WTC11 (cell line): ENCODE measurements at regions not wholly inside any gene's neighbourhood (a gene's known extent, or its start where the extent isn't known, plus 50 kb on each side); places are given as distances from the start of the nearest gene placed in this dataset.

Experiments
- ATAC-seq: fragments of 200-7000 bp; cut with Tn5 transposase; 2 replicates; pipeline ENCODE4 v1.10.0; 2021; ENCODE audit warnings: mild to moderate bottlenecking, moderate library complexity
- CTCF ChIA-PET: fragments of 300-600 bp; sonication (Branson Sonifier 250); formaldehyde crosslinking; loops from one replicate; lab custom pipeline; 2021; ENCODE audit warnings: antibody characterized with exemption; lab: Charles Lee
- POLR2A ChIA-PET: fragments of 350-600 bp; sonication (Branson Sonifier 250); formaldehyde crosslinking; loops from one replicate; lab custom pipeline; 2021; ENCODE audit warnings: antibody characterized with exemption; lab: Charles Lee
- DNase-seq: peaks from one replicate; pipeline ENCODE4 v3.0.0; 2021; ENCODE audit warnings: low spot score
- H3K27ac Mint-ChIP-seq: 2 replicates; pipeline ENCODE4 v1.8.0; 2021; ENCODE audit warnings: mixed read lengths
- H3K27me3 Mint-ChIP-seq: 2 replicates; pipeline ENCODE4 v1.8.0; 2021; ENCODE audit warnings: low read depth, mild to moderate bottlenecking, moderate library complexity, mixed read lengths
- H3K36me3 Mint-ChIP-seq: 2 replicates; pipeline ENCODE4 v1.8.0; 2021; ENCODE audit warnings: mixed read lengths
- H3K4me1 Mint-ChIP-seq: 2 replicates; pipeline ENCODE4 v1.8.0; 2022; ENCODE audit warnings: mixed read lengths
- H3K4me3 Mint-ChIP-seq: 2 replicates; pipeline ENCODE4 v1.8.0; 2021; ENCODE audit warnings: mild to moderate bottlenecking, moderate library complexity, mixed read lengths
- H3K9me3 Mint-ChIP-seq: 2 replicates; pipeline ENCODE4 v1.8.0; 2021; ENCODE audit warnings: mixed read lengths
- JAZF1 ChIP-seq: fragments of 250-450 bp; sonication (Bioruptor Pico); IDR thresholded peaks from 2 replicates; pipeline ENCODE4 v1.9.0; 2021; ENCODE audit warnings: moderate library complexity, mild to moderate bottlenecking, inconsistent platforms
- KAT7 ChIP-seq: sonication (generic); formaldehyde crosslinking; IDR thresholded peaks from 2 replicates; pipeline ENCODE4 v1.8.1; 2023; ENCODE audit warnings: missing genetic modification reagents, mild to moderate bottlenecking, borderline replicate concordance
- MYBL2 ChIP-seq: sonication (generic); formaldehyde crosslinking; IDR thresholded peaks from 2 replicates; pipeline ENCODE4 v1.8.1; 2023; ENCODE audit warnings: mild to moderate bottlenecking, moderate library complexity, missing genetic modification reagents
- NR1H2 ChIP-seq: sonication (generic); formaldehyde crosslinking; IDR thresholded peaks from 2 replicates; pipeline ENCODE4 v1.9.0; 2021; ENCODE audit warnings: mild to moderate bottlenecking, moderate library complexity, missing genetic modification reagents
- RORB ChIP-seq: fragments of 250-450 bp; sonication (Bioruptor Pico); IDR thresholded peaks from 2 replicates; pipeline ENCODE4 v1.9.0; 2021; ENCODE audit warnings: mild to moderate bottlenecking
- SMAD3 ChIP-seq: sonication (generic); formaldehyde crosslinking; IDR thresholded peaks from 2 replicates; pipeline ENCODE4 v1.8.0; 2022; ENCODE audit warnings: missing genetic modification reagents, mild to moderate bottlenecking, borderline replicate concordance
- TEAD4 ChIP-seq: sonication (generic); formaldehyde crosslinking; IDR thresholded peaks from 2 replicates; pipeline ENCODE4 v1.8.0; 2022; ENCODE audit warnings: mild to moderate bottlenecking, missing genetic modification reagents
- ZBTB21 ChIP-seq: sonication (generic); formaldehyde crosslinking; IDR thresholded peaks from 2 replicates; pipeline ENCODE4 v1.8.1; 2023; ENCODE audit warnings: mild to moderate bottlenecking, missing genetic modification reagents, borderline replicate concordance
- TF ChIP-seq, protein P1 (sequence below): sonication (generic); formaldehyde crosslinking; IDR thresholded peaks from 2 replicates; pipeline ENCODE4 v1.8.1; 2022; ENCODE audit warnings: low read depth, mild to moderate bottlenecking, moderate library complexity, missing genetic modification reagents, borderline replicate concordance
- TF ChIP-seq, protein P2 (sequence below): sonication (generic); formaldehyde crosslinking; IDR thresholded peaks from 2 replicates; pipeline ENCODE4 v1.8.0; 2022; ENCODE audit warnings: mild to moderate bottlenecking, missing genetic modification reagents
- TF ChIP-seq, protein P3 (sequence below): sonication (generic); formaldehyde crosslinking; IDR thresholded peaks from 2 replicates; pipeline ENCODE4 v1.8.0; 2022; ENCODE audit warnings: missing genetic modification reagents
- TF ChIP-seq, protein P4 (sequence below): sonication (generic); formaldehyde crosslinking; IDR thresholded peaks from 2 replicates; pipeline ENCODE4 v1.8.1; 2022; ENCODE audit warnings: mild to moderate bottlenecking, moderate library complexity, missing genetic modification reagents
- TF ChIP-seq, protein P5 (sequence below): fragments of 250-450 bp; sonication (Bioruptor Pico); IDR thresholded peaks from 2 replicates; pipeline ENCODE4 v1.9.0; 2021; ENCODE audit warnings: mild to moderate bottlenecking, borderline replicate concordance
- TF ChIP-seq, protein P6 (sequence below): sonication (generic); formaldehyde crosslinking; IDR thresholded peaks from 2 replicates; pipeline ENCODE4 v1.8.0; 2023; ENCODE audit warnings: mild to moderate bottlenecking, missing genetic modification reagents
- TF ChIP-seq, protein P7 (sequence below): sonication (generic); formaldehyde crosslinking; IDR thresholded peaks from 2 replicates; pipeline ENCODE4 v1.8.1; 2022; ENCODE audit warnings: low read depth, missing genetic modification reagents, borderline replicate concordance

DNA sequence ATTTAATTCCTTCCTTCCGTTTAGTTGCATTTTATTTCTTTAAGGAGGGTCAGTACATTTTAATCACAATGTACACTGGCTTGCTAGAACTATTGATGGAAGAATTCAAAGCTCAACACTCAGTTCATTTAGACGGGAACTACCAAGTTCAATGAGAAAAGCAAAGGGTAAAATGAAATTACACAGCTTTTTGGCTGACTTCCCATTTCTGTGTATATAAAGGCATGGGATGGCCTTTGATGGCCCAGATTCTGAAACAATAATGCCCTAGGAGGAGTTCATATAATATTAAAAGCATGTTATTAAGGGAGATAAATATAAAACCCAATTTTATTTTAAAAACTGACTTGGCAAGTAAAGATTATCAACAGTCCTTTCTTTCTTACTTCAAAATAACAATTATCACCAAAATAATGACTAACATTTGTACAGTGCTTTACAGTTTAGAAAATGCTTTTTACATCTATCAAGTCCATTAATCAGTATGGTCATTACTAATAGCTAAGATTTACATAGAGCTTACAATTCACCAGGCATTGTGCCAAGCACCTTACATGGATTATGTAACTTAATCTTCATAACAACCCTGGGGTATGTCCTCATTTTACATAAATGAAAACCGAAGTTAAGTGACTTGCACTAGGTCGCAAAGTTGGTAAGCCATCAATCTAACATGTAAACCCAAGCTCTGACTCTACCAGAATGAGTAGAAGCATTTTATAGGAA, 402.4 kb downstream of the OMA1 start:
- H3K27ac Mint-ChIP-seq: no peak overlapping the region
- H3K27me3 Mint-ChIP-seq: peaks cover 3% of the 10 kb centered on the region; the same call in 1 of the 2 replicates
- peaks cover 6% of the 10 kb centered on the region for H3K36me3 Mint-ChIP-seq
- peaks cover 30% of the 10 kb centered on the region for H3K9me3 Mint-ChIP-seq
- POLR2A ChIA-PET: interaction anchor here (0.7 kb wide), 1 partner anchor 11 kb away, joined by 3 read pairs; no protein-coding TSS in a partner anchor
- peaks cover 3% of the 10 kb centered on the region; the same call in 1 of the 2 replicates for H3K4me1 Mint-ChIP-seq
- CTCF ChIA-PET: interaction anchor here (1.8 kb wide), 1 partner anchor 12 kb away, joined by 5 read pairs; no protein-coding TSS in a partner anchor
- TF ChIP-seq, protein P1, sequence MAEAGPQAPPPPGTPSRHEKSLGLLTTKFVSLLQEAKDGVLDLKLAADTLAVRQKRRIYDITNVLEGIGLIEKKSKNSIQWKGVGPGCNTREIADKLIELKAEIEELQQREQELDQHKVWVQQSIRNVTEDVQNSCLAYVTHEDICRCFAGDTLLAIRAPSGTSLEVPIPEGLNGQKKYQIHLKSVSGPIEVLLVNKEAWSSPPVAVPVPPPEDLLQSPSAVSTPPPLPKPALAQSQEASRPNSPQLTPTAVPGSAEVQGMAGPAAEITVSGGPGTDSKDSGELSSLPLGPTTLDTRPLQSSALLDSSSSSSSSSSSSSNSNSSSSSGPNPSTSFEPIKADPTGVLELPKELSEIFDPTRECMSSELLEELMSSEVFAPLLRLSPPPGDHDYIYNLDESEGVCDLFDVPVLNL (CRISPR knock-in tag): no peak
- TF ChIP-seq RORB: no peak
- TF ChIP-seq ZBTB21 (CRISPR knock-in tag): no peak
- TF ChIP-seq, protein P2, sequence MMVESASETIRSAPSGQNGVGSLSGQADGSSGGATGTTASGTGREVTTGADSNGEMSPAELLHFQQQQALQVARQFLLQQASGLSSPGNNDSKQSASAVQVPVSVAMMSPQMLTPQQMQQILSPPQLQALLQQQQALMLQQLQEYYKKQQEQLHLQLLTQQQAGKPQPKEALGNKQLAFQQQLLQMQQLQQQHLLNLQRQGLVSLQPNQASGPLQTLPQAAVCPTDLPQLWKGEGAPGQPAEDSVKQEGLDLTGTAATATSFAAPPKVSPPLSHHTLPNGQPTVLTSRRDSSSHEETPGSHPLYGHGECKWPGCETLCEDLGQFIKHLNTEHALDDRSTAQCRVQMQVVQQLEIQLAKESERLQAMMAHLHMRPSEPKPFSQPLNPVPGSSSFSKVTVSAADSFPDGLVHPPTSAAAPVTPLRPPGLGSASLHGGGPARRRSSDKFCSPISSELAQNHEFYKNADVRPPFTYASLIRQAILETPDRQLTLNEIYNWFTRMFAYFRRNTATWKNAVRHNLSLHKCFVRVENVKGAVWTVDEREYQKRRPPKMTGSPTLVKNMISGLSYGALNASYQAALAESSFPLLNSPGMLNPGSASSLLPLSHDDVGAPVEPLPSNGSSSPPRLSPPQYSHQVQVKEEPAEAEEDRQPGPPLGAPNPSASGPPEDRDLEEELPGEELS (CRISPR knock-in tag): no peak
- TF ChIP-seq, protein P3, sequence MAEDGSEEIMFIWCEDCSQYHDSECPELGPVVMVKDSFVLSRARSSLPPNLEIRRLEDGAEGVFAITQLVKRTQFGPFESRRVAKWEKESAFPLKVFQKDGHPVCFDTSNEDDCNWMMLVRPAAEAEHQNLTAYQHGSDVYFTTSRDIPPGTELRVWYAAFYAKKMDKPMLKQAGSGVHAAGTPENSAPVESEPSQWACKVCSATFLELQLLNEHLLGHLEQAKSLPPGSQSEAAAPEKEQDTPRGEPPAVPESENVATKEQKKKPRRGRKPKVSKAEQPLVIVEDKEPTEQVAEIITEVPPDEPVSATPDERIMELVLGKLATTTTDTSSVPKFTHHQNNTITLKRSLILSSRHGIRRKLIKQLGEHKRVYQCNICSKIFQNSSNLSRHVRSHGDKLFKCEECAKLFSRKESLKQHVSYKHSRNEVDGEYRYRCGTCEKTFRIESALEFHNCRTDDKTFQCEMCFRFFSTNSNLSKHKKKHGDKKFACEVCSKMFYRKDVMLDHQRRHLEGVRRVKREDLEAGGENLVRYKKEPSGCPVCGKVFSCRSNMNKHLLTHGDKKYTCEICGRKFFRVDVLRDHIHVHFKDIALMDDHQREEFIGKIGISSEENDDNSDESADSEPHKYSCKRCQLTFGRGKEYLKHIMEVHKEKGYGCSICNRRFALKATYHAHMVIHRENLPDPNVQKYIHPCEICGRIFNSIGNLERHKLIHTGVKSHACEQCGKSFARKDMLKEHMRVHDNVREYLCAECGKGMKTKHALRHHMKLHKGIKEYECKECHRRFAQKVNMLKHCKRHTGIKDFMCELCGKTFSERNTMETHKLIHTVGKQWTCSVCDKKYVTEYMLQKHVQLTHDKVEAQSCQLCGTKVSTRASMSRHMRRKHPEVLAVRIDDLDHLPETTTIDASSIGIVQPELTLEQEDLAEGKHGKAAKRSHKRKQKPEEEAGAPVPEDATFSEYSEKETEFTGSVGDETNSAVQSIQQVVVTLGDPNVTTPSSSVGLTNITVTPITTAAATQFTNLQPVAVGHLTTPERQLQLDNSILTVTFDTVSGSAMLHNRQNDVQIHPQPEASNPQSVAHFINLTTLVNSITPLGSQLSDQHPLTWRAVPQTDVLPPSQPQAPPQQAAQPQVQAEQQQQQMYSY (CRISPR knock-in tag): no peak
- H3K4me3 Mint-ChIP-seq: no peak overlapping the region
- DNase-seq (no peak), ATAC-seq (no peak)

DNA sequence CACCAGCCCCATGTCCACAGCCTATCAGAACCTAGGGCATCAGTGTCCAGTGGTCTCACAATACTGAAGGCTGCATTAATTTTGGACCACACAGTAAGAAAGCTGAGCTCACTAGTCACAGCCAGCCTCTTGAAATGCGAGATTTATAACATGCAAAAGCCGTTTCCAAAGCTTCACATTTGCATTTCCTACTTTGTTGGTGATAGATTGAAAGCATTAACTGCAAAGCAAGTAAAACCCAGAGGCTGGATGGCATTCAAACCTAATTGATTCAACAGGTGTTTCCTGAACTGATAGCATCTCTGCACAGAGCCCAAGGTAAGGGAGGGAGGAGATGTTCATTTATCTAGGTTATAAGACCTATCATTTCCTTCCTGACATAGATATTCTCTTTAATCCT, 410.1 kb downstream of the OMA1 start:
- H3K4me3 Mint-ChIP-seq: no peak overlapping the region
- POLR2A ChIA-PET: no interaction called here

More for the DNA sequence above, 410.1 kb downstream of the OMA1 start:
- ATAC-seq (no peak), DNase-seq (no peak)
- H3K27ac Mint-ChIP-seq: no peak overlapping the region
- CTCF ChIA-PET: no interaction called here
- peaks cover 19% of the 10 kb centered on the region for H3K36me3 Mint-ChIP-seq
- H3K9me3 Mint-ChIP-seq: peaks cover 47% of the 10 kb centered on the region
- no peaks in the 10 kb centered on the region; the same call in 1 of the 2 replicates for H3K27me3 Mint-ChIP-seq
- TF ChIP-seq MYBL2 (CRISPR knock-in tag) (no peak), SMAD3 (CRISPR knock-in tag) (no peak), KAT7 (no peak), TEAD4 (CRISPR knock-in tag) (no peak), NR1H2 (CRISPR knock-in tag) (no peak), JAZF1 (CRISPR knock-in tag) (no peak)
- TF ChIP-seq, protein P4, sequence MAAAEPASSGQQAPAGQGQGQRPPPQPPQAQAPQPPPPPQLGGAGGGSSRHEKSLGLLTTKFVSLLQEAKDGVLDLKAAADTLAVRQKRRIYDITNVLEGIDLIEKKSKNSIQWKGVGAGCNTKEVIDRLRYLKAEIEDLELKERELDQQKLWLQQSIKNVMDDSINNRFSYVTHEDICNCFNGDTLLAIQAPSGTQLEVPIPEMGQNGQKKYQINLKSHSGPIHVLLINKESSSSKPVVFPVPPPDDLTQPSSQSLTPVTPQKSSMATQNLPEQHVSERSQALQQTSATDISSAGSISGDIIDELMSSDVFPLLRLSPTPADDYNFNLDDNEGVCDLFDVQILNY (CRISPR knock-in tag): no peak
- TF ChIP-seq, protein P5, sequence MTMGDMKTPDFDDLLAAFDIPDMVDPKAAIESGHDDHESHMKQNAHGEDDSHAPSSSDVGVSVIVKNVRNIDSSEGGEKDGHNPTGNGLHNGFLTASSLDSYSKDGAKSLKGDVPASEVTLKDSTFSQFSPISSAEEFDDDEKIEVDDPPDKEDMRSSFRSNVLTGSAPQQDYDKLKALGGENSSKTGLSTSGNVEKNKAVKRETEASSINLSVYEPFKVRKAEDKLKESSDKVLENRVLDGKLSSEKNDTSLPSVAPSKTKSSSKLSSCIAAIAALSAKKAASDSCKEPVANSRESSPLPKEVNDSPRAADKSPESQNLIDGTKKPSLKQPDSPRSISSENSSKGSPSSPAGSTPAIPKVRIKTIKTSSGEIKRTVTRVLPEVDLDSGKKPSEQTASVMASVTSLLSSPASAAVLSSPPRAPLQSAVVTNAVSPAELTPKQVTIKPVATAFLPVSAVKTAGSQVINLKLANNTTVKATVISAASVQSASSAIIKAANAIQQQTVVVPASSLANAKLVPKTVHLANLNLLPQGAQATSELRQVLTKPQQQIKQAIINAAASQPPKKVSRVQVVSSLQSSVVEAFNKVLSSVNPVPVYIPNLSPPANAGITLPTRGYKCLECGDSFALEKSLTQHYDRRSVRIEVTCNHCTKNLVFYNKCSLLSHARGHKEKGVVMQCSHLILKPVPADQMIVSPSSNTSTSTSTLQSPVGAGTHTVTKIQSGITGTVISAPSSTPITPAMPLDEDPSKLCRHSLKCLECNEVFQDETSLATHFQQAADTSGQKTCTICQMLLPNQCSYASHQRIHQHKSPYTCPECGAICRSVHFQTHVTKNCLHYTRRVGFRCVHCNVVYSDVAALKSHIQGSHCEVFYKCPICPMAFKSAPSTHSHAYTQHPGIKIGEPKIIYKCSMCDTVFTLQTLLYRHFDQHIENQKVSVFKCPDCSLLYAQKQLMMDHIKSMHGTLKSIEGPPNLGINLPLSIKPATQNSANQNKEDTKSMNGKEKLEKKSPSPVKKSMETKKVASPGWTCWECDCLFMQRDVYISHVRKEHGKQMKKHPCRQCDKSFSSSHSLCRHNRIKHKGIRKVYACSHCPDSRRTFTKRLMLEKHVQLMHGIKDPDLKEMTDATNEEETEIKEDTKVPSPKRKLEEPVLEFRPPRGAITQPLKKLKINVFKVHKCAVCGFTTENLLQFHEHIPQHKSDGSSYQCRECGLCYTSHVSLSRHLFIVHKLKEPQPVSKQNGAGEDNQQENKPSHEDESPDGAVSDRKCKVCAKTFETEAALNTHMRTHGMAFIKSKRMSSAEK (CRISPR knock-in tag): no peak
- TF ChIP-seq, protein P6, sequence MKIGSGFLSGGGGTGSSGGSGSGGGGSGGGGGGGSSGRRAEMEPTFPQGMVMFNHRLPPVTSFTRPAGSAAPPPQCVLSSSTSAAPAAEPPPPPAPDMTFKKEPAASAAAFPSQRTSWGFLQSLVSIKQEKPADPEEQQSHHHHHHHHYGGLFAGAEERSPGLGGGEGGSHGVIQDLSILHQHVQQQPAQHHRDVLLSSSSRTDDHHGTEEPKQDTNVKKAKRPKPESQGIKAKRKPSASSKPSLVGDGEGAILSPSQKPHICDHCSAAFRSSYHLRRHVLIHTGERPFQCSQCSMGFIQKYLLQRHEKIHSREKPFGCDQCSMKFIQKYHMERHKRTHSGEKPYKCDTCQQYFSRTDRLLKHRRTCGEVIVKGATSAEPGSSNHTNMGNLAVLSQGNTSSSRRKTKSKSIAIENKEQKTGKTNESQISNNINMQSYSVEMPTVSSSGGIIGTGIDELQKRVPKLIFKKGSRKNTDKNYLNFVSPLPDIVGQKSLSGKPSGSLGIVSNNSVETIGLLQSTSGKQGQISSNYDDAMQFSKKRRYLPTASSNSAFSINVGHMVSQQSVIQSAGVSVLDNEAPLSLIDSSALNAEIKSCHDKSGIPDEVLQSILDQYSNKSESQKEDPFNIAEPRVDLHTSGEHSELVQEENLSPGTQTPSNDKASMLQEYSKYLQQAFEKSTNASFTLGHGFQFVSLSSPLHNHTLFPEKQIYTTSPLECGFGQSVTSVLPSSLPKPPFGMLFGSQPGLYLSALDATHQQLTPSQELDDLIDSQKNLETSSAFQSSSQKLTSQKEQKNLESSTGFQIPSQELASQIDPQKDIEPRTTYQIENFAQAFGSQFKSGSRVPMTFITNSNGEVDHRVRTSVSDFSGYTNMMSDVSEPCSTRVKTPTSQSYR: no peak
- TF ChIP-seq, protein P7, sequence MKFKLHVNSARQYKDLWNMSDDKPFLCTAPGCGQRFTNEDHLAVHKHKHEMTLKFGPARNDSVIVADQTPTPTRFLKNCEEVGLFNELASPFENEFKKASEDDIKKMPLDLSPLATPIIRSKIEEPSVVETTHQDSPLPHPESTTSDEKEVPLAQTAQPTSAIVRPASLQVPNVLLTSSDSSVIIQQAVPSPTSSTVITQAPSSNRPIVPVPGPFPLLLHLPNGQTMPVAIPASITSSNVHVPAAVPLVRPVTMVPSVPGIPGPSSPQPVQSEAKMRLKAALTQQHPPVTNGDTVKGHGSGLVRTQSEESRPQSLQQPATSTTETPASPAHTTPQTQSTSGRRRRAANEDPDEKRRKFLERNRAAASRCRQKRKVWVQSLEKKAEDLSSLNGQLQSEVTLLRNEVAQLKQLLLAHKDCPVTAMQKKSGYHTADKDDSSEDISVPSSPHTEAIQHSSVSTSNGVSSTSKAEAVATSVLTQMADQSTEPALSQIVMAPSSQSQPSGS (CRISPR knock-in tag): no peak
- H3K4me1 Mint-ChIP-seq: peaks cover 23% of the 10 kb centered on the region
